GM12878 (cell line): ENCODE measurements at regions not wholly inside any gene's neighbourhood (a gene's known extent, or its start where the extent isn't known, plus 50 kb on each side); places are given as distances from the start of the nearest gene placed in this dataset.
"Not testable (repeated sequence)": the region's sequence is repeated elsewhere in the genome, so short reads cannot be mapped to it uniquely, and the experiment has no call there.

Experiments
- ATAC-seq: fragments of 200-7000 bp; cut with Tn5 transposase; 3 replicates; pipeline ENCODE4 v1.9.1; 2020; ENCODE audit warnings: mild to moderate bottlenecking, moderate library complexity
- BruUV-seq: library from RNA; stranded (reverse); fragments of 400-500 nt; replicated peaks from 2 replicates; lab custom pipeline; 2021; lab: Mats Ljungman, UMichigan
- CTCF ChIA-PET: fragments of 300-600 bp; sonication (Branson Sonifier 250); formaldehyde crosslinking; extraction: SDS; loops from one replicate; lab custom pipeline; 2021; ENCODE audit warnings: inconsistent platforms; lab: Yijun Ruan, JAX
- POLR2A ChIA-PET: fragments of 350-600 bp; formaldehyde crosslinking; extraction: SDS; loops from one replicate; lab custom pipeline; 2021; ENCODE audit warnings: inconsistent platforms; lab: Charles Lee
- RAD21 ChIA-PET: fragments of 300-600 bp; sonication (Branson Sonifier 250); formaldehyde crosslinking; loops from one replicate; lab custom pipeline; 2023; ENCODE audit warnings: antibody characterized with exemption; ENCODE audit not compliant: unreplicated experiment; lab: Charles Lee
- SMC1A ChIA-PET: fragments of 300-600 bp; sonication (Branson Sonifier 250); formaldehyde crosslinking; loops from one replicate; lab custom pipeline; 2023; ENCODE audit not compliant: unreplicated experiment, uncharacterized antibody; lab: Charles Lee
- DNase-seq: peaks from one replicate; pipeline ENCODE4 v3.0.0-alpha.2; 2011; ENCODE audit warnings: low read depth, low spot score
- FAIRE-seq: peaks from 3 replicates; lab custom pipeline; 2011; peaks lifted over from hg19 to GRCh38; lab: Jason Lieb, UNC
- H2AFZ ChIP-seq: 2 replicates; pipeline ENCODE4 v1.6.0; 2011; ENCODE audit warnings: low read depth, low read length, control low read depth; ENCODE audit not compliant: control insufficient read depth
- H3K27ac ChIP-seq: 2 replicates; pipeline ENCODE4 v1.5.1; 2011; ENCODE audit warnings: control low read depth; ENCODE audit not compliant: control insufficient read depth, insufficient read depth
- H3K27me3 ChIP-seq, 2 experiments: replicated peaks in 1 of 2; 2 replicates each; pipeline versions ENCODE4 v1.6.0 to v1.6.1; 2011; ENCODE audit warnings: low read length in 1 of 2; ENCODE audit not compliant: control insufficient read depth in 2 of 2, insufficient read depth in 2 of 2
- H3K36me3 ChIP-seq, 2 experiments: 2 replicates each; pipeline ENCODE4 v1.5.1; 2011; ENCODE audit warnings: low read length in 1 of 2; ENCODE audit not compliant: control insufficient read depth in 2 of 2, insufficient read depth in 2 of 2
- H3K4me1 ChIP-seq: 2 replicates; pipeline ENCODE4 v1.6.1; 2011; ENCODE audit warnings: mild to moderate bottlenecking, low read length, moderate library complexity, mixed read lengths; ENCODE audit not compliant: control insufficient read depth, insufficient read depth
- H3K4me2 ChIP-seq: 2 replicates; pipeline ENCODE4 v1.6.0; 2011; ENCODE audit warnings: control low read depth; ENCODE audit not compliant: control insufficient read depth, insufficient read depth
- H3K4me3 ChIP-seq: fragments of 200-600 bp; sonication (generic); 2 replicates; pipeline ENCODE4 v1.5.1; 2016
- H3K79me2 ChIP-seq: 2 replicates; pipeline ENCODE4 v1.6.0; 2011; ENCODE audit warnings: low read length; ENCODE audit not compliant: control insufficient read depth, insufficient read depth
- H3K9ac ChIP-seq: 2 replicates; pipeline ENCODE4 v1.8.0; 2011; ENCODE audit warnings: low read length, control low read depth, mixed read lengths; ENCODE audit not compliant: control insufficient read depth, insufficient read depth
- H3K9me3 ChIP-seq: replicated peaks from 3 replicates; pipeline ENCODE4 v1.5.1; 2011; ENCODE audit warnings: mild to moderate bottlenecking, low read length; ENCODE audit not compliant: control insufficient read depth, insufficient read depth
- H4K20me1 ChIP-seq: 2 replicates; pipeline ENCODE4 v1.6.0; 2011; ENCODE audit not compliant: control insufficient read depth, insufficient read depth
- CREM ChIP-seq: IDR thresholded peaks from 2 replicates; pipeline ENCODE4 v1.6.1; 2014; ENCODE audit warnings: antibody characterized with exemption, low read depth
- FOXM1 ChIP-seq: IDR thresholded peaks from 2 replicates; pipeline ENCODE4 v1.6.1; 2012; ENCODE audit warnings: low read depth, mild to moderate bottlenecking, inconsistent platforms, low read length, moderate library complexity
- MAX ChIP-seq: IDR thresholded peaks from 2 replicates; pipeline ENCODE4 v1.6.1; 2012; ENCODE audit warnings: low read depth, low read length, improper control_type of control experiment
- NR2C2 ChIP-seq: IDR thresholded peaks from 2 replicates; pipeline ENCODE4 v1.6.1; 2011; ENCODE audit warnings: borderline replicate concordance, low read depth; ENCODE audit not compliant: control insufficient read depth, insufficient read length
- POLR2AphosphoS2 ChIP-seq: IDR thresholded peaks from 2 replicates; pipeline ENCODE4 v1.6.1; 2011; ENCODE audit warnings: low read depth, mild to moderate bottlenecking, low read length, improper control_type of control experiment, moderate library complexity
- TCF7 ChIP-seq: IDR thresholded peaks from 2 replicates; pipeline ENCODE4 v1.6.1; 2014; ENCODE audit warnings: antibody characterized with exemption, borderline replicate concordance
- WGBS: methylation state at CpG from one replicate; pipeline ENCODE4 v1.1.6; 2016; ENCODE audit warnings: low lambda C conversion rate; ENCODE audit not compliant: insufficient replicate concordance, insufficient coverage; ENCODE audit errors: missing lambda C conversion rate; 5-methylcytosine and 5-hydroxymethylcytosine counted together
- in situ Hi-C: fragments of 300-500 bp; cut with MboI; formaldehyde crosslinking; loops from 9 replicates; pipeline ENCODE4 v1.14.3; 2018; ENCODE audit warnings: mixed read lengths
- intact Hi-C: fragments of 100-400 bp; cut with micrococcal nuclease; formaldehyde crosslinking; loops from one replicate; pipeline ENCODE4 v1.14.2; 2022; ENCODE audit not compliant: unreplicated experiment

DNA sequence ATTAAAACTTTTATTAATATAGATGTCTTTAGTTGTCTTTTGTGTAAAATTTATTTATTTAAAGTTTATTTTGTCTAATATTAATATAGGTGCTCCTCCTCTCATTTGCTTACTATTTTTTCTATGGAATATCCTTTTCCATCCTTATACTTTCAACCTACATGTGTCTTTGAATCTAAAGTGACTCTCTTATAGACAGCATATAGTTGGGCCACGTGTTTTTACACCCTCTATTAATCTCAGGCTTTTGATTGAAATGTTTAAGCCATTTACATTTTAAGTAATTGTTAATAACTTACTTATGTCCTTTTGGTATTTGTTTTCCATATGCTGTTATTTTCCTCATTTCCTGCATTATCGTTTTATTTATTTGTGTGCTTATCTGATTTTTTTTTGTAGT, 74.4 kb upstream of the LRFN5 start (continued):
- TF ChIP-seq POLR2AphosphoS2 (no peak), FOXM1 (no peak), TCF7 (no peak), MAX (no peak)
- TF ChIP-seq, all 136 proteins: peak for 0

- ChIA-PET CTCF (no interaction called here), SMC1A (no interaction called here), RAD21 (no interaction called here)
- H3K9ac ChIP-seq: no peak overlapping the region
- no peaks in the 10 kb centered on the region for H4K20me1 ChIP-seq
- no peak overlapping the region for H3K4me2 ChIP-seq
- H3K9me3 ChIP-seq: no peaks in the 10 kb centered on the region
- in situ Hi-C loops: no loop called here
- H3K27ac ChIP-seq: no peak overlapping the region
- no peak for TF ChIP-seq NR2C2
- no peak for TF ChIP-seq CREM
- TF ChIP-seq, all 136 proteins: peak for 0
- ATAC-seq: no peak
- H2AFZ ChIP-seq: no peak overlapping the region
- H3K36me3 ChIP-seq: no peaks in the 10 kb centered on the region
- intact Hi-C loops: no loop called here
- no peak overlapping the region for H3K4me3 ChIP-seq
- DNase-seq: no peak
- H3K27me3 ChIP-seq: no peaks in the 10 kb centered on the region
- no peaks in the 10 kb centered on the region for H3K4me1 ChIP-seq
- no peak for FAIRE-seq
- H3K79me2 ChIP-seq: no peaks in the 10 kb centered on the region
- no TSS peak for BruUV-seq
- POLR2A ChIA-PET: no interaction called here
- 0% methylated on average over 1 of the region's 1 CpG for WGBS
Observed at GRCh38 chr14:41521891-41522290, 84.8 kb upstream of the LRFN5 start.

- H3K4me3 ChIP-seq, H3K4me1 ChIP-seq, H3K79me2 ChIP-seq, RAD21 ChIA-PET, SMC1A ChIA-PET, DNase-seq, H2AFZ ChIP-seq, BruUV-seq, H3K36me3 ChIP-seq, CTCF ChIA-PET, H3K27me3 ChIP-seq, ATAC-seq, FAIRE-seq, H3K9ac ChIP-seq, H3K9me3 ChIP-seq, H3K4me2 ChIP-seq, intact Hi-C loops, in situ Hi-C loops, H3K27ac ChIP-seq, H4K20me1 ChIP-seq, POLR2A ChIA-PET: not testable (repeated sequence)
- 40% methylated on average over 10 of the region's 11 CpGs for WGBS
Observed at GRCh38 chr14:41518030-41518429, 88.6 kb upstream of the LRFN5 start.
